Activated T-cell treated with anti-CD3 and anti-CD28 coated beads for 24 hours (primary cell): ENCODE measurements at regions not wholly inside any gene's neighbourhood (a gene's known extent, or its start where the extent isn't known, plus 50 kb on each side); places are given as distances from the start of the nearest gene placed in this dataset.
"Not testable (repeated sequence)": the region's sequence is repeated elsewhere in the genome, so short reads cannot be mapped to it uniquely, and the experiment has no call there.

Source experiments
- DNase-seq: peaks from one replicate; pipeline ENCODE4 v3.0.0-alpha.2; 2020; ENCODE audit warnings: low read depth

DNA sequence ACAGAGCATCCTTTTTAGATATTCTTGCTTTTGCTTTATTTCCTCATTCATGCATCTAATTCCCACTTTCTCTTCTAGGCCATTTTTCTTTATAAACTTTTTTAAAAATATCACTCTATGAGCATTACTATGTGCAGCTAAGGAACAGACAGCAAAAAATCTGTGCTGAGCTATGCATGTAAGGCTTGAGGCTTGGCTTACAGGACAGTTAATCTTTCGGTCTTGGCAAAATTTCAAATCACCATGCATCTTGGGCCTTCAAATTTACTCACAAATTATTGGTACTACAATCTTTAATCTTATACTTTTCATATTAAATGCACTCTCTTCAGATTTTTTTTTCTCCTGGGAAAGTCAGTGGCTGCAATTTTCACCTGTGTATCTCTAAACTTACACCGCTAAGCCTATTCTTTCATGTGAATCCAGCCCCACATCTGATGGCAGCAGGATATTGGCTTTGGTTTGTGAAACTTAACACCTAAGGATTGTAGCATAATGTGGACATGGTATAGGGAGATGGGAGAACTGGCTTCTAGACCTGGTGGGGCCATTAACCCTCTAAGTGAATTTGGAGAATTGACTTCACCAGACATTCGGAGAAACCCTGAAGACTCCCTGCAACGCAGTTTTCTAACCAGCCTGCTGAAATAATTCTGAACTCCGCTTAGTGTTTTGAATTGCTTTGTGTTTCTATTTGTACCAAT is 278.3 kb downstream of the SPRY1 start:
- no peak for DNase-seq

DNA sequence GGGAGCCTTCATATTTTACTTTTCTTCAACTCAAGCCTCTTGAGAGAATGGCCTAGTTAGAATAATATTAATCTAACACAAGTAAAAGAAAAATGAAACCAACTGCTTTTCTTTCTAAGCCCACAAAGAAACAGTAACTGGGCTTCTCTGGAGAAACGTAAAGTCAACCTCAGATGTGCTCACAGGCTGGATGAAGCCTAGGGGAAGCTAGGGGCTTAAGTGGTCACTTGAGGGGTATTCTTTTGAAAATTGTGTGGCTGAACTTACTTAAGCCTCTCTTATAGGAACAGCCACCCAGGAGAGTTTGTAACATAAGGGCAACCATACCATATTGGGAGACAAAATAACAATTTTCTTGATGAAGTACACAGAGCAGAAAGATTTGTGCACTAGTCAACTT is 279.0 kb downstream of the SPRY1 start:
- DNase-seq = no peak

DNA sequence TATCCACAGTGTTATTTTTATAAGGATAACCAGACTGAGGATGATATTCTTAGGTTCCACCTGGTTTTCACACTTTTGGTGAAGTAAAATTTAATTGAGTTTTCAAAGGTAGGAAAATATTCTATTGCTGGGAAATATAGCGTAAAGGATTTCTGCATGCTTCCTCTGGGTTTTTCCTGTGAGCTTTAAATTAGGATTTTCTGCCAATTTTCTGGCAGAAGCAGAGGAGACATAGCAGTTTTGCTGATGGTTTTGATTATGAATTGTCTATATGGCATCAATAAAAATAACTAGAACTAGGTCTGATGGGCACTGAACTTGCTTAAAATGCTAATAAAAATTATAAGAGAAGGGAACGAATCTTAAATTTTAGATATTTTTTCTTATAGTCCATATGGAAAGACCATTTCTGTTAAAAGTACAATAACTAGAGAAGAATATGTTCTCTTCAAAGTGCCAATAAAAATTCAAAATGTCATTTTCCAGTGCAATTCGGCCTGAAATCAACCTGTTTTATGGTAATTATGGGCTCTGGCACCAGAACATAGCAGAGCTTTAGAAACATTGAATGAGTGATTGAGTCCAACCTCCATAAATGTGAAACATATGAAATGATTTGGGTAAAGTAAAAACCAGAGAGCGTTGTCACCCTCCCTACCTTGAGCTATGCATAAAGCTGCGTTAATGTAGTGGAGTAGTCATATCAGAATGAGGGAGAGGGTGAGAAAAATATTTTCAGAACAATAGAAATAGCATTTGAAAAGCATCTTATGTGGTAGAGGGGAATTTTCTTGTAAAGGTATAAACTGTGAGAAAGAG is 279.7 kb downstream of the SPRY1 start:
- no peak for DNase-seq

DNA sequence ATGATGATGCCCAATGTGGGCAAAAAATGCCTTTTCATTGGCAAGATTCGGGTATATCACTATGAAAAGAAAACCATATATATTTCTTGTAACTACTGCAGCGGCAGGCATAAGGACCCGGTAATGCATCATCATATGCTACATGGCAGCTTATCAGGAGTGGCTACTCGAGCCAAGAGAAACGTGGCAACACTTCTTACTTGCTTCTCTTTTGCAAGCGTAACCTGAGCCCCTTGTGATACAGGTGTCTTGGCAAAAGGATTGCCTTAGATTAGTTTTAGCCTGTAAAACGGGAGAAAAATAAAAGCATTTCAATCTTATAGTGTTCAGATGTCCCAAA is 280.3 kb downstream of the SPRY1 start:
- no peak for DNase-seq

DNA sequence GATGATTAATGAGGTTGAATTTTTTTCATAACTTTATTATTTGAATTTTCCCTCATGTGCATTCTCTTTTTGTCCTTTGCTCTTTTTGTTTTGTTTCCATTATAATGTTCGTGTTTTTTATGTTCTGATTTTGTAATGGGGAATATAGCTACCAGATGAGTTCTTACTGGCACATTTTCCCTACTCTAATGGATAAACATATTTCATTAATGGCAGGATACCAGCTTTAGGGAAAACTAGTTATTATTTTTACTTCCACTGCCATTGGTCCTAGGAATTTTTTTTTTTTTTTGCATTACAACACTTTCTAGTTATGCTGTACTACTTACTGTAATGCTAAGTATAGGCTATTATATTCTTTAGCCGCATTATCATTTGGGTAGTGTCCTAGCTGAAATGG is 286.3 kb downstream of the SPRY1 start:
- DNase-seq = no peak

DNA sequence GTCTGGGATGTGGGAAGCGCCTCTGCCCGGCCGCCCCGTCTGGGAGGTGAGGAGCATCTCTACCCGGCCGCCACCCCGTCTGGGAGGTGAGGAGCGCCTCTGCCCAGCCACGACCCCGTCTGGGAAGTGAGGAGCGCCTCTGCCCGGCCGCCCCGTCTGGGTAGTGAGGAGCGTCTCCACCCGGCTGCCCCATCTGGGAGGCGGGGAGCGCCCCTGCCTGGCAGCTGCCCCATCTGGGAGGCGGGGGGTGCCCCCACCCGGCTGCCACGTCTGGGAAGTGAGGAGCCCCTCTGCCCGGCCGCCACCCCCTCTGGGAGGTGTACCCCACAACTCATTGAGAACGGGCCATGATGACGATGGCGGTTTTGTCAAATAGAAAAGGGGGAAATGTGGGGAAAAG is 288.3 kb downstream of the SPRY1 start:
- DNase-seq = not testable (repeated sequence)

DNA sequence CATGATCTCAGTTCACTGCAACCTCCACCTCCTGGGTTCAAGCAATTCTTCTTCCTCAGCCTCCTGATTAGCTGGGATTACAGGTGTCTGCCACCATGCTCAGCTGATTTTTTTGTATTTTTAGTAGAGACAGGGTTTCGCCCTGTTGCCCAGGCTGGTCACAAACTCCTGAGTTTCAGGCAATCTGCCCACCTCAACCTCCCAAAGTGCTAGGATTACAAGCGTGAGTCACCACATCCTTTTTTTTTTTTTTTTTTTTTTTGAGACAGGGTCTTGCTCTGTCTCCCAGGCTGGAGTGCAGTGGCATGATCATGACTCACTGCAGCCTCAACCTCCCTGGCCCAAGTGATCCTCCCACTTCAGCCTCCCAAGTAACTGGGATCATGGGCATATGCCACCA is 298.9 kb downstream of the SPRY1 start:
- DNase-seq = not testable (repeated sequence)

DNA sequence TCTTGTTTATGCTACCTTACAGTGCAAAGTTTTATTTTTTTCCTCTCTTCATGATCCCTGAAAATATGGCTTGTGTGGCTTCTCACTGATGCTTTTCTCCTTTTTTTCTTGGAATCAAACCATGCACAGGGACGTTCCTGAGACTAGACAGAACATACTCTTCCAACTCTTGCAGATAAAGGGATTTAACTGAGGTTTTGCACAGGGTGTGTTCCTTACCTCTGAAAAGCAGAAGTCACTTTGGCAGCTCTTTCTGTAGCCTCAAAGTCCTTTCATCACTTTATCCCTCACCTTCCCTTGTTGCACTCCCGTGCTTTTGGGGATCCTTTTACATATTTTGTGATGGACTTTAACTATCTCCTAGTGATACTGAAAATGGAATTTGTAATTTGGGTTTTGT is 300.1 kb downstream of the SPRY1 start:
- DNase-seq = no peak

DNA sequence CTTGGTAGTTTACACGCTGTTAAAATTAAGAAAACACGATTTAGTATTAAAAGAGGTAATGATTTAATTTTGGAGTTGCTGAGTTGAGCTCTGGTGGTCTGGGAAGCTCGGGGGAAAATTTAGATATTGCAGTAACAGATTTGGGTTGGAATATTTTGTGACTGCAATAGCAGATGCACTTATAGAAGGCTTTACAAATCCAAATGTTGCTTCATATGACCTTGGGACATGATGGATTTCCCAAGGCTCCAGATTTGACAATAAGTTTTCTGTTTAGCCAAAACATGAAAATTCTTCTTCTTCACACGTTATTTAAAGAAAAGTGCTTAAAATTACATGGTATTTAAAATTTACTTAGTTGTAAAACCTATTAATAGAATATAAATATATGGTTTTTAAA is 302.0 kb downstream of the SPRY1 start:
- no peak for DNase-seq

DNA sequence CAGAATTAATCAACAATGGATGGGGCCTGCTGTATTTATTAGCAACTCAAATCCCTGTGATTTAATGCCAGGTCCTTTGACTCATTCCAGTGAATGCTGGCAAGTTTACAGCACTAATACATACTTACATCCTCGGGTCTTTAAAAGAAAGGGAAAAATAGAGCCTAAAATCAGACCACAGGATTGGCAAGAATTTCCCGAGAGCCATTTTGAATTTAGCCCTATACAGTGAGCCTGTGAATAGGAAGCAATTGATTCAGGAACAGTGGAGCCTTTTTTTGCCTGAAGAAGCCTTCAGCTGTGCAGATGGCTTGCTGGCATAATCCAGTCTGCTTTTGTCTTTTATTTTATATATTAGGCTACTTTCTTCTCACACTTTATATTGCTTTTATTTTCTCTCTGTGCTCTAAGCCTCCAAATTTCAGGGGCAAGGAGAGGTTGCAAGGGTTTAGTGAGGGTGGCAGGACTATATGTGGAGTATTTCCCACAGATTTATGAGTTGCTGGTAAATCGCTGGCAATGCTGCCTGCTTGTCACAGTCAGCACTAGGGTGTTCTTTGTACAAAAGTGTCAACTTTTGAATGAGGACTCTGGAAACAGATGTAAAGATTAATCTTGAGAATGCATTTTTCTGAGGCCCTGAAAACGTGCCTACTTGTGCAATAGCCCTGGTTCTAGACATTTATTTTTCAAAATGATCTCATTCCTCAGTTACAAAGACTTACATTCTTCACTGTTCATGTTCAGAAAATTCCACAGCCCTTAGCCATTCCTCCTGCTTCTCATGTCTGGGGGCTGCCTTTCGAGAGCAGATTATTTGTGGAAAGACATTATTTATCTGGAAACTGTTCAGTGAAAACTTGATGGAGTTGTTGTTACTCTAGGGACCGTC is 303.5 kb downstream of the SPRY1 start:
- DNase-seq = no peak

DNA sequence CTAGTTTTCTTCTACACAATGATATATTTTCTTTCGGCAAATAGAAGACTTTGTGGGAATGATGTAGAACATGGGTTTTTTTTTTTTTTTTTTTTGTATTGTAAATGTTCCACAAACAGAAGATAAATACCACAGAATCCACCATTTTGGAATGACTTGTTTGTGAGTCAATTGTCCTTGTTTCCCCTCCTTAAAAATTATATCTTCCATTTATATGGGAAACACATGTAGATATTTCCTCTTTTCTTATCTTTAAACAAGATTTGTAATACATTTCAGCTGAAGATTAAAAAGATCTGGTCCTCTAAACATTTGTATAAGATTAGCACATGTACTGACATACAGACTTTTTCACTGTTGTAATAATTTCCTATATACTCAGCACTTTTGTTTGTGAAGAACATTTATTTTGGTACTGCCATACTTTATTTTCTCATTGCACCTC is 304.6 kb downstream of the SPRY1 start:
- no peak for DNase-seq

DNA sequence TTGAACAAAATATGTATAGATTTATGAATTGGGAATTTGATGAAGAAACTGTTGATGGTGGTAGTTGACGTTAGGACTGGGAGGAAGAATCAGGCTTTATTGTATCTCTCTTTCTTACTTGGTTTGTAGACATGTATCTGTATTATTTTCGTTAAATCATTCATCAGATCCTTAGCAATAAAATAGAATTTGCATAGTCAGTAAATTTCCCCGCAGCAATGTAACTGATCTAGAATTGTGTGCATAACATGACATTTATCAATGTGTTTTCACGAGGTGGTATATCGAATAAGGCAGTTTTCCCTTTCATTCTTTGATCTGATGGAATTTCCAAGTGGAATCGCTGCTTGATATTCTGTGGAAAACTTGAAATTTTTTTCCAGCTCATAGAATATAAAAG is 308.8 kb downstream of the SPRY1 start:
- no peak for DNase-seq

DNA sequence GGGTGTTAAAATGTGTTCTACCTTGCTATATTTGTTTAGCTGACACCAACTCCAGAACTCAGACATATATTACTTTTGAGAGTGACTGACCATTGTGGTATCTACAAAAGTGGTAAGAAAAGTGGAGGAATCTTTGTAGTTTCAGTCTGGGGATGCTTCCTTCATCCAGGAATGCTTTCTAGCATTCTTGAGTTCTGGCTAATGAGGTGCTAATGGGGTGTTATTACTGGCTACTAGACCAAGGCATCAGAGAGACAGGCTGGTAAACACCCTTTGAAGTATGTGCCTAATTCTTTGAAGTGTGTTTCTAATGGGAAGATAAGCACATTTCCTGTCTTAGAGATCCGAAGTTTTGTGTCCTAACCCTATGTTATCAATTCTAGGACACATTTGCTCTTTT is 310.4 kb downstream of the SPRY1 start:
- DNase-seq = no peak

DNA sequence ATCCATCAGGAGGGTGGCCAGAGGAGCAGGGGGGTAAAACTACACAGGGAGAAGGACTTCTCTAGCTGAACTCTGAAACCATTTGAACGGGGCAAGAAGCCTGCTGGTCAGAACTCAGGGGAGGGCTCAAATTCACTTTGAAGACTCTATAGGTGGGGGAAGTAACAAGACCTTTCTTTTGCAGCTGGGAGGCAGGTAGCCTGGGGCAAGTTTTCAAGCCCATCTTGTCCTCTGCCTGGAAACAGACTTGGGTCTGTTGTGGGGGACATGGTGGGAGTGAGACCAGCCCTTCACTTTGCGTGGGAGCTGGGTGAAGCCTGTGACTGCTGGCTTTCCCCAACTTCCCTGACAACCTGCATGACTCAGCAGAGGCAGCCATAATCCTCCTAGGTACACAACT is 312.3 kb downstream of the SPRY1 start:
- no peak for DNase-seq

DNA sequence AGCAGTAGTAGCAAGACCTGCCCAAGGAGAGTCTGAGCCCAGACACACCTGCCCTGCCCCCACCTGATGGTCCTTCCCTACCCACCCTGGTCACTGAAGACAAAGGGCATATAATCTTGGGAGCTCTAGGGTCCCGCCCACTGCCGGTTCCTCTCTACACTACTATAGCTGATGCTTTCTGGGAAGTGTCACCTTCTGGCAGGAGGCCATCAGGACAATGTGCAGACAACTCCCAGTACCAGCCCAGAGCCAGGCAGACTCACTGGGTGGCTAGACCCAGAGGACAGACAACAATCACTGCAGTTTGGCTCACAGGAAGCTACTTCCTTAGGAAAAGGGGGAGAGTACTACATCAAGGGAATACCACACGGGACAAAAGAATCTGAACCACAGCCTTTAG is 312.7 kb downstream of the SPRY1 start:
- DNase-seq = no peak

DNA sequence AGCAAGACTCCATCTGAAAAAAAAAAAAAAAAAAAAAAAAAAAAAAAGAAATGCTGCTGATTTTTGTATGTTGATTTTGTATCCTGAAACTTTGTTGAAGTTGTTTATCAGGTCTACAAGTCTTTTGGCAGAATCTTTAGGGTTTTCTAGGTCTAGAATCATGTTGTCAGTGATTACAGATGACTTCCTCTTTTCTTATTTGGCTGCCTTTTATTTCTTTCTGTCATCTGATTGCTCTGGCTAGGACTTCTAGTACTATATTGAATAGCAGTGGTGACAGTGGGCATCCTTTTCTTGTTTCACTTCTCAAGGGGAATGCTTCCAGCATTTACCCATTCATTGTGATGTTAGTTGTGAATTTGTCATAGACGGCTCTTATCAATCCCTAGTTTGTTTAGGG is 334.4 kb downstream of the SPRY1 start:
- no peak for DNase-seq

DNA sequence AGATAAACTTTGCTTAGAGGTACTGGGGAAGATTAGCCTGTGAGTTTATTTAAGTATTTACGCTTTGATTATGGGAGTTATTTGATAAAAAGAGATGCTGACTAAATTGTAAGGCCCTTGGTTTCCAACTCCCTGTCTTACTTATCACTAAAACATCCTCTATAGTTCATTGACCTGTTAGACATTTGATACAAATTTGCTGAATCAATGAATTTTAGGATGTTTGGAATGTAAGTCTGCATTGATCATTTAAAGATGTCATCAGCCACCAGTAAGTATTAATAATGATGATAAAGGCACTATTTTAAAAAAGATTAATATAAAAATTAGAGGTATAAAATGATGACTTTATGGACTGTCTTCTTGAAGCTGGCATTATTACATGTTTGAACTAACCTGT is 340.6 kb downstream of the SPRY1 start:
- no peak for DNase-seq

DNA sequence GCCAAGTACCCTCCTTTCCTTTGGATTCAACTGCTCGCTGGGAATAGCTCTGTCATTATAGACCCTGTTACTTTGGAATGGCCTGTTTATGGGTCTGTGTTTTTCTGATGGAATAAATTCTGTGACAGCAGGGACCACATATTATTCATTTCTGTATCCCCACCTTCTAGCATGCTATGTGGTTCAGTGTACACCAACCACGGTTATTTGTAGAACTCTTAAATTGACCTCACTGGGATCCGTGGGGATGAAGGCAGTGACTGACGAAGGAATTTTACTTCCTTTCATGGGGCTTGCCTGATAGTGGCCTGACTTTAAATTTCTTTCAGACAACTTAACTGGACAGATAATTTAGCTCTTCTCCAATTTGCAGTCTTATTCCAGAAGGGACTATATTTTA is 343.2 kb downstream of the SPRY1 start:
- no peak for DNase-seq

DNA sequence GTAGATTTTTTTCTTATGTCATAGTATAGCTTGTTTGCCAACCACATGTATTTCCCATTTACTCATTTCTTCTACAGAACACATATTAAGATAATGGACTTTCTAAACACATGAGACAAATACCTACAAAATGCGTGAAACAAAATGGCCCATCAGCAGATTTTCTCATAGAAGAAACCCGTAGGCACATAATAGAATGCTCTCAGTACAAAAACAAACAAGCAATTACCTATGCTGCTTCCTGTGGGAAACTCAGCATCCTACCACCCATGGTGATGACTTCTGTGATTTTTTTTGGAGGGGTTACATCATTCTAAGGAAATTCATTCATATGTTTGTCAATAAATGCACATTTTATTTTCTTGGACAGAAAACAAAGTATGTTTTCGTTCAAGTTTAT is 343.6 kb downstream of the SPRY1 start:
- DNase-seq = no peak

DNA sequence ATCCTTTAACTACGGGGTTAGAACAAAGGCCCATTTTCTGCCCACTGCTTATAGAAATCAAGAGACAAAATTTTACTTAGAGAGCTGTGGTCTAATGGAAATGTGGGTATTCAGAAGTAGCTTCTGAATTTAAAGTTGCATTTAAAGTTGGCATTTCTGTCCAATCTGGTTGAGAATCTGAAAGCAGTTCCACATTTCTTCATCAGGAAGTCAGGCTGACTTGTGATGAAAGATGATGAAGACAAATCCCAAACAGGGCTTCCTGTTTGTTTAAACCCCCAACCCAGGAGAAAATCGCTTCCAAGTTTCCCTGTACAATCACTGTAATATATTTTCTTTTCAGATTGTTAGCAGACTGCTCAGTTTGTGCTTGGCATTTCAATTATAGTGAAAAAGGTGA is 345.3 kb downstream of the SPRY1 start:
- no peak for DNase-seq

DNA sequence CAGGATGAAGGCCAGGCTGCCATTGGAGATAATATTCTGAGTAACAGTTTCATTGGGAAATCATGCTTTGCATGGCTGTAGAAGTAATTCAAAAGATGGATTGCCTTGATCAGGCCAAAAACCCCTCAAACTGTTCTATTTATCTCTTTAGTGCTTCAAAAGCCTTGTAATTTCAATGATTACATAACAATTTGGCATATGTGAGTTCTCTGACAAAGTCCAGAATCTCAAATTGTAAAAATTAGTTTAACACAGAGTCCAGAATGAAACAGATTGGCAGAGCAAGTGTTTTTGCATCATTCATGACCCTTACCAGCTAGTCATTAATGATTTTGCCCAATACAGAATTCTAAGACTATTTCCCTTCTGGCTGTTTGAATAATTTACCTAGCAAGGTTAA is 347.3 kb downstream of the SPRY1 start:
- no peak for DNase-seq

DNA sequence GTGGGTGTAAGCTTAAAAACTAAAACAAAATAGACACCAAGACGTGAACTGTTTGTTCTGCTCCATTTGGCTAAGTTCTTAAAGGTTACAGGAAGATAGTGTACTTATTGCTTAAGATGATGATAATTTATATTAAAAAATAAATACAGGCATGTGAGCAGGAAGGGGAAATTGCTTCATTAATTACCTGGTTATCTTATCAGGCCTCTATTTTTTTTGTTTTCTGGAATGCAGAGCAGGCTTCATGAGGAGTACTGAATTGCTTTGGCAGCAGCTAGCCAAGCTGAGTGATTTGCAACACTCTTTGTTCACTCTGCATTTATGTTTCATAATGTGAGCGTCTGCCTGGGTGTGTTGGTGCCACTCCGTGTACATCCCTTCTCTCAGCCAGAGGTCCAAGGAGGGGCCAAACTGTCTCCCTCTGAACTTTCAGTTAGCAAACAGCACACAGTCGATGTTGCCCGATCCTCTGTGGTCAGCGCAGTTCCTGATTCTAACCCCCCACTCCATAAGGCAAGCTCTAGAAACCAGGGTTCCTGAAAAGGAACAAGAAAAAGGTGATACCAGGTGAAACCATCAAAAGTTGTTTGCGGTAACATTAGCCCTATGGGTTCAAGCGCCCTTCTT is 348.2 kb downstream of the SPRY1 start:
- no peak for DNase-seq
